Coronary artery (tissue), 2 donors: ENCODE measurements at regions not wholly inside any gene's neighbourhood (a gene's known extent, or its start where the extent isn't known, plus 50 kb on each side); places are given as distances from the start of the nearest gene placed in this dataset.

Source experiments
- DNase-seq: peaks from one replicate; pipeline ENCODE4 v3.0.0-alpha.2; 2017; ENCODE audit warnings: low spot score
- H3K27ac ChIP-seq, 2 donors: fragments of 200-600 bp; sonication (generic); one replicate each; pipeline ENCODE4 v1.5.1; 2016 to 2019
- H3K4me3 ChIP-seq: fragments of 200-600 bp; sonication (generic); 2 replicates; pipeline ENCODE4 v1.5.1; 2016; ENCODE audit warnings: mild to moderate bottlenecking, moderate library complexity
- TF ChIP-seq, protein P1 (sequence below): fragments of 200-600 bp; sonication (generic); IDR thresholded peaks from one replicate; pipeline ENCODE4 v1.5.1; 2019; ENCODE audit warnings: antibody characterized with exemption

DNA sequence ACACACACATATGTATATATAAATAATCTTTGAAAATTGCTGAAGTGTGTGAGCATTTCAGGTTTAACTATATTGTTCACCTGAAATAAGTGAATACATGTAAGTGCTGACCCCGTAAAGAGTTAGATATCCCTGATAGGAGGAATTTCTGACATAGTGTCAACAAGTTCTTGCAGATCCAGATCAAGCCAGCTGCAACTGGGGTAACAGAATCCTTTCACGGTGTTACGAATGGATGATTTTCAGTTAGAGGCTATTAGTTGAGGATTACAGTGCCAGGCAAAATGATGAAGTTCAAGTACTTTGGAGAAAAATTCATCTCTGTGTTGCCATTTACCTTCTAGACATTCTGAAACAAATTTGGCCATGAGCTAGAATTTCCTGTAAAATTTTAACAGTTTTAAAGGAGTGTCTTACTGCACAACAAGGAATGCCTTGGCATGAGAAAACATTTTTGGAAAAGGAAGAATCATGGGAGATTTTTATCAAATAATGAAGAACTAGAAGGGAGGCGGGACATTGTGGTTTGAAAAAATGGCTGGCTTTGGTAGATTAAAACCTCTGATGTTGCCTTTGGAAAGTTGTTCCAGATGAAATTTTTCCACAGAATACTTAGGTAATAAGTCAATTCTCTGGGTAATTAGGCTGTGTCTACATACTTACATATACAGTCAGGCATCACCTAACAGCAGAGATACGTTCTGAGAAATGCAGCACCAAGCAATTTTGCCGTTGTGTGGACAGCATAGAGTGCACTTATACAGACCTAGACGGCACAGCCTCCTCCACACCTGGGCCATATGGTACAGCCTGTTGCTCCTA lies 84.4 kb upstream of the FAT1 start:
- H3K27ac ChIP-seq, result no peak overlapping the region
- TF ChIP-seq, protein P1, sequence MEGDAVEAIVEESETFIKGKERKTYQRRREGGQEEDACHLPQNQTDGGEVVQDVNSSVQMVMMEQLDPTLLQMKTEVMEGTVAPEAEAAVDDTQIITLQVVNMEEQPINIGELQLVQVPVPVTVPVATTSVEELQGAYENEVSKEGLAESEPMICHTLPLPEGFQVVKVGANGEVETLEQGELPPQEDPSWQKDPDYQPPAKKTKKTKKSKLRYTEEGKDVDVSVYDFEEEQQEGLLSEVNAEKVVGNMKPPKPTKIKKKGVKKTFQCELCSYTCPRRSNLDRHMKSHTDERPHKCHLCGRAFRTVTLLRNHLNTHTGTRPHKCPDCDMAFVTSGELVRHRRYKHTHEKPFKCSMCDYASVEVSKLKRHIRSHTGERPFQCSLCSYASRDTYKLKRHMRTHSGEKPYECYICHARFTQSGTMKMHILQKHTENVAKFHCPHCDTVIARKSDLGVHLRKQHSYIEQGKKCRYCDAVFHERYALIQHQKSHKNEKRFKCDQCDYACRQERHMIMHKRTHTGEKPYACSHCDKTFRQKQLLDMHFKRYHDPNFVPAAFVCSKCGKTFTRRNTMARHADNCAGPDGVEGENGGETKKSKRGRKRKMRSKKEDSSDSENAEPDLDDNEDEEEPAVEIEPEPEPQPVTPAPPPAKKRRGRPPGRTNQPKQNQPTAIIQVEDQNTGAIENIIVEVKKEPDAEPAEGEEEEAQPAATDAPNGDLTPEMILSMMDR, result no peak
- no peak for DNase-seq
- H3K4me3 ChIP-seq, result no peak overlapping the region

DNA sequence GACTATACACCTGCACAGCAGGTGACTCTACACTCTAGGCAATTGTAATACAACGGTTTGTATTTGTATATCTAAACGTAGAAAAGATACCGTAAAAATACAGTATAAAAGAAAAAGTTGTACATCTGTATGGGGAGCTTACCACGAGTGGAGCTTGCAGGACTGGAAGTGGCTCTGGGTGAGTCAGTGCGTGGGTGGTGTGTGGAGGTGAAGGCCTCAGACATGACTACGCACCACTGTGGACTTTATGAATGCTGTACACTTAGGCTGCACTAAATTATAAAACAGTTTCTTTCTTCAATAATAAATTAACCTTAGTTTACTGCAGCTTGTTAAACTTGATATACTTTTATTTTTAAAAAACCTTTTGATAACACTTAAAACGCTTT lies 85.0 kb upstream of the FAT1 start:
- H3K27ac ChIP-seq, result no peak overlapping the region
- TF ChIP-seq, protein P1, result no peak
- no peak overlapping the region for H3K4me3 ChIP-seq
- DNase-seq, result no peak

DNA sequence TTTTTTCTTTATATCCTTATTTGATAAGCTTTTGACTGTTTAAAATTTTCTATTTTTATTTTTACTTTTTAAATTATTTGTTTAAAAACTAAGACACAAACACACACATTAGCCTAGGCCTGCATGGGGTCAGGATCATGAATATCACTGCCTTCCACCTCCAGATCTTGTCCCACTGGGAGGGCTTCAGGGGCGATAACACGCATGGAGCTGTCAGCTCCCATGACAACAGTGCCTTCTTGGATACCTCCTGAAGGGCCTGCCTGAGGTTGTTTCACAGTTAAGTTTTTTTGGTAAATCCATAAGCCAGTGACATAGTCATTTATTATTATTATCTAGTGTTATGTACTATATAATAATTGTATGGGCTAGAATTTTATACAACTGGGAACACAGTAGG lies 85.4 kb upstream of the FAT1 start:
- Histone ChIP-seq H3K4me3 (no peak overlapping the region), H3K27ac (no peak overlapping the region)
- DNase-seq, result no peak
- TF ChIP-seq, protein P1, result no peak

DNA sequence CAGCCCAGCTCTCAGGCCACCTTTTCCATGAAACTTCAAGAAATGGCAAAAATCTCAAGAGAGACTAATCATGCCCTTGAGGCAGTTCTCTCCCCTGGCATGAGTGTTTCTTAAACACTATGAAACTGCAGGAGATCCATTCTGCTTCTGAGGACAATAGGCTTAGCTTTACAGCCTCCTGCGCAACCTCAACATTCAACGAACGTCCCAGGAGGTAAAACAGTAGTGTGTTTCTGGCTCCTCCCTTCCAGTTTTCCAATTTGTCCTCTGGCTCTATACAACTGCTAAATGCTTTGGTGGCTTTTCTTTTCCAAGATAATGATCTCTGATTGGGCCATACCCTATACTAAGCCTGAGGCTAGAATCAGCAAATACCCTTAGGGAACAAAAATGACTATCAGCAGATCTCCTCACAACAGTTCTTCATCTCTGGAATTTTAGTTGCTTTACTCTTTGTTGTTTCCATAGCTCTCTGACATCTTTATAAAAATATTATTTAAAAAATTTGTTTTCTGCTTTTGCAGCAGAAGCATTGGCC lies 87.0 kb upstream of the FAT1 start:
- Histone ChIP-seq H3K4me3 (no peak overlapping the region), H3K27ac (no peak overlapping the region)
- DNase-seq, result no peak

DNA sequence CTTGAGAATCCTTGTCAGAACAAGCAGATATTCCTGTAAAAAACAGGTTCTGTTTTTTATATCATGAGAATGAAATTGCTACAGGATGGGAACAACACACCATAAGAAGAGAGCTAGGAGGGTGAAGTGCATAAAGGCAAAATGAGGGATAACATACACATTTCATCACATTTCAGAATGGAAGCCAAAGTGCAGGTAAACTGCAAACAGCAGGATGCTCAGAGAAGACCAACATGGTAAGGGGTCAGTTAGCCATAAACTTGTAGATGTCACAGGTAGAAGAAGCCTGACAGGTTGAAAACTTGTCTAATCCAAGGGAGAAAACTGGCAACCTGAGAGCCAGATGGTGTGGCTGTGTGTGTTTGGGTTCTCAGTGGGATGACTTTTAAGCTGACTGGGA lies 88.9 kb upstream of the FAT1 start:
- Histone ChIP-seq H3K27ac (no peak overlapping the region), H3K4me3 (no peak overlapping the region)
- DNase-seq, result no peak
- TF ChIP-seq, protein P1, result no peak

More for the DNA sequence above, 87.0 kb upstream of the FAT1 start:
- TF ChIP-seq, protein P1, result no peak

DNA sequence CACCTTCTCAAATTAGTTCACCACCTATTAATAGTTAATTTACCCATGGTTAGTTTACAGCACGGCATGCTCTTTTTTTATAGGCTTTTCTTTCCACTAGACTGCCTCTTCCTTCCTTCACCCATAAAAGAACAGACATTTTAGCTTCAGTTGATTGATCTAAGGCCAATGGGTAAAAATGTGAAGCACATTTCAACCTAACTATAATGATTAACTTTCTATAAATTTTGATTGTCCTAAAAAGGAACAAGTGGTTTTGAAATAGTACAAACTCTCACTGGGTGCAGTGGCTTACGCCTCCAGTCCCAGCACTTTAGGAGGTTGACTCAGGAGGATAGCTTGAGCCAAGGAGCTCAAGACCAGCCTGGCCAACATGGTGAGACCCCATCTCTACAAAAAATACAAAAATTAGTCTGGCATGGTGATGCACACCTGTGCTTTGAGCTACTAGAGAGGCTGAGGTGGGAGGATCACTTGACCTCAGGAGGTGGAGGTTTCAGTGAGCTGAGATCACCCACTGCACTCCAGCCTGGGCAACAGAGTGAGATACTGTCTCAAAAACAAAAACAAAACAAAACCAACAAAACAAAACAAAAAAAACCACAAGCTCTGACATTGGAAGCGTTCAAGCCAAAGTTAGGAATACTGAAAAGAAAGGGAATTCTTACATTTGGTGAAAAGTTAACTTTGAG lies 89.9 kb upstream of the FAT1 start:
- Histone ChIP-seq H3K4me3 (no peak overlapping the region), H3K27ac (no peak overlapping the region)
- TF ChIP-seq, protein P1, result no peak
- no peak for DNase-seq
